Ovary (tissue), 7 donors: ENCODE measurements at regions not wholly inside any gene's neighbourhood (a gene's known extent, or its start where the extent isn't known, plus 50 kb on each side); places are given as distances from the start of the nearest gene placed in this dataset.

Source experiments
- DNase-seq, 5 donors: peaks; one replicate each; pipeline ENCODE4 v3.0.0-alpha.2; 2019 to 2020
- H3K27ac ChIP-seq, 2 donors: fragments of 200-600 bp; one replicate each; pipeline versions ENCODE4 v1.5.1 to v1.8.0; 2019 to 2022
- H3K27me3 ChIP-seq: fragments of 200-600 bp; one replicate; pipeline ENCODE4 v1.8.0; 2022
- H3K36me3 ChIP-seq: fragments of 200-600 bp; sonication (generic); one replicate; pipeline ENCODE4 v1.5.1; 2019
- H3K4me1 ChIP-seq: one replicate; pipeline ENCODE4 v1.8.1; 2013; ENCODE audit warnings: mild to moderate bottlenecking, moderate library complexity; ENCODE audit not compliant: insufficient read depth
- H3K4me3 ChIP-seq: fragments of 200-600 bp; sonication (generic); one replicate; pipeline ENCODE4 v1.5.1; 2017
- H3K9me3 ChIP-seq, 2 donors: fragments of 200-600 bp in 1 of 2; sonication (generic) in 1 of 2; one replicate each; pipeline versions ENCODE4 v1.5.1 to v1.8.1; 2013 to 2019; ENCODE audit warnings: mild to moderate bottlenecking in 1 of 2, moderate library complexity in 1 of 2
- CTCF ChIP-seq, 3 donors: fragments of 450-650 bp in 2 of 3; fragments of 200-600 bp in 1 of 3; IDR thresholded peaks; one replicate each; pipeline versions ENCODE4 v1.5.1 to v1.8.0; 2016 to 2022; ENCODE audit warnings: antibody characterized with exemption in 3 of 3, mild to moderate bottlenecking in 1 of 3
- EP300 ChIP-seq: sonication (generic); formaldehyde crosslinking; IDR thresholded peaks from one replicate; pipeline ENCODE4 v1.6.1; 2017; ENCODE audit warnings: antibody characterized with exemption
- POLR2A ChIP-seq: fragments of 450-650 bp; IDR thresholded peaks from one replicate; pipeline ENCODE4 v1.6.1; 2017; ENCODE audit warnings: antibody characterized with exemption, mild to moderate bottlenecking, moderate library complexity
- WGBS, 3 donors: extraction: QIAGEN DNeasy Blood & Tissue Kit in 1 of 3; methylation state at CpG; one replicate each; pipeline versions ENCODE4 v1.1.5 to v1.1.7; 2013 to 2017; 5-methylcytosine and 5-hydroxymethylcytosine counted together
- intact Hi-C, 4 donors: fragments of 100-400 bp; cut with DNase I; formaldehyde crosslinking; loops; one replicate each; pipeline versions ENCODE4 v1.11.0 to v1.15.1; 2022 to 2023
- donor health status: DM: no; HTN: no; CAD: no; lungs with moderate emphysema.
- donor health status: DM: no; HTN: no; CAD: no.
- donor health status: Bipolar disorder and iron deficiency.
- donor health status: DM: no; HTN: no; CAD: no.
- donor health status: DM: yes; HTN: yes; CAD: no.

- no peak overlapping the region for H3K4me3 ChIP-seq
- no peak for TF ChIP-seq POLR2A
- TF ChIP-seq EP300: no peak
- no peak for TF ChIP-seq CTCF (IDR thresholded peaks at IDR 0.05)
- no peak for DNase-seq
- H3K27me3 ChIP-seq: no peaks in the 10 kb centered on the region
- 81 to 94% (median 93%) methylated on average over 2 of the region's 2 CpGs for WGBS, 3 donors
- no peaks in the 10 kb centered on the region for H3K36me3 ChIP-seq
- H3K9me3 ChIP-seq: no peaks in the 10 kb centered on the region
- intact Hi-C loops: loop anchor here in 1 of 4 donors (10.0 kb wide), 1 partner anchor 194 kb away; no protein-coding TSS in a partner anchor
- no peak overlapping the region for H3K27ac ChIP-seq
- peaks cover 2% of the 10 kb centered on the region for H3K4me1 ChIP-seq
Measured at GRCh38 chr3:150300388-150300787, 107.7 kb upstream of the TSC22D2 start.

GRCh38 chr3:150299201-150299600 lies 108.9 kb upstream of the TSC22D2 start:
- no peak overlapping the region for H3K4me3 ChIP-seq
- no peak overlapping the region for H3K27ac ChIP-seq
- H3K9me3 ChIP-seq: no peaks in the 10 kb centered on the region
- H3K4me1 ChIP-seq: peaks cover 2% of the 10 kb centered on the region
- no peak for DNase-seq
- TF ChIP-seq POLR2A: no peak
- no peak for TF ChIP-seq CTCF (IDR thresholded peaks at IDR 0.05)
- TF ChIP-seq EP300: no peak
- H3K27me3 ChIP-seq: no peaks in the 10 kb centered on the region
- no peaks in the 10 kb centered on the region for H3K36me3 ChIP-seq
- intact Hi-C loops: no loop called here
- 5 to 41% (median 15%) methylated on average over 2 of the region's 2 CpGs for WGBS, 3 donors

- WGBS, 3 donors: 73 to 84% (median 84%) methylated on average over 3 of the region's 3 CpGs
- Histone ChIP-seq H3K36me3 (no peaks in the 10 kb centered on the region), H3K9me3 (no peaks in the 10 kb centered on the region), H3K4me1 (peaks cover 2% of the 10 kb centered on the region), H3K27ac (no peak overlapping the region), H3K4me3 (no peak overlapping the region), H3K27me3 (no peaks in the 10 kb centered on the region)
- no peak for DNase-seq
- TF ChIP-seq CTCF (IDR thresholded peaks at IDR 0.05): no peak
- no peak for TF ChIP-seq EP300
- intact Hi-C loops: no loop called here
Measured at GRCh38 chr3:150296966-150297365, 111.1 kb upstream of the TSC22D2 start.

- no peak for TF ChIP-seq EP300
- TF ChIP-seq CTCF (IDR thresholded peaks at IDR 0.05): no peak
- TF ChIP-seq POLR2A: no peak
- intact Hi-C loops: no loop called here
- H3K4me1 ChIP-seq: peaks cover 2% of the 10 kb centered on the region
- no peaks in the 10 kb centered on the region for H3K27me3 ChIP-seq
- no peak overlapping the region for H3K4me3 ChIP-seq
- H3K36me3 ChIP-seq: no peaks in the 10 kb centered on the region
- H3K27ac ChIP-seq: no peak overlapping the region
- 72 to 77% (median 75%) methylated on average over 5 of the region's 5 CpGs for WGBS, 3 donors
- no peaks in the 10 kb centered on the region for H3K9me3 ChIP-seq
- no peak for DNase-seq
Measured at GRCh38 chr3:150296123-150296735, 111.9 kb upstream of the TSC22D2 start.
